GM19035 (cell line): ENCODE measurements at regions not wholly inside any gene's neighbourhood (a gene's known extent, or its start where the extent isn't known, plus 50 kb on each side); places are given as distances from the start of the nearest gene placed in this dataset.
"Not testable (repeated sequence)": the region's sequence is repeated elsewhere in the genome, so short reads cannot be mapped to it uniquely, and the experiment has no call there.

Experiments
- ATAC-seq: cut with Tn5 transposase; IDR thresholded peaks from one replicate; pipeline ENCODE4 v1.9.1; 2021; ENCODE audit not compliant: unreplicated experiment

GRCh38 chr14:88981948-88982347, 157.5 kb downstream of the TTC8 start:
- no peak for ATAC-seq

- ATAC-seq = no peak
Measured at GRCh38 chr14:88983755-88984154, 159.3 kb downstream of the TTC8 start.

- ATAC-seq = no peak
Measured at GRCh38 chr14:88985654-88986053, 161.2 kb downstream of the TTC8 start.

- ATAC-seq = no peak
Measured at GRCh38 chr14:88986146-88986841, 161.8 kb downstream of the TTC8 start.

GRCh38 chr14:88986908-88987307, 162.5 kb downstream of the TTC8 start:
- not testable (repeated sequence) for ATAC-seq

- no peak for ATAC-seq
Measured at GRCh38 chr14:88987516-88987915, 163.1 kb downstream of the TTC8 start.

GRCh38 chr14:88989911-88990310, 165.5 kb downstream of the TTC8 start:
- ATAC-seq = no peak

- ATAC-seq = no peak
Measured at GRCh38 chr14:88990856-88991255, 166.4 kb downstream of the TTC8 start.

- ATAC-seq = no peak
Measured at GRCh38 chr14:88992011-88992410, 167.6 kb downstream of the TTC8 start.

- ATAC-seq = no peak
Measured at GRCh38 chr14:88993946-88994345, 169.5 kb downstream of the TTC8 start.

GRCh38 chr14:88995437-88996198, 171.2 kb downstream of the TTC8 start:
- ATAC-seq = no peak

- ATAC-seq = no peak
Measured at GRCh38 chr14:88998027-88998426, 173.6 kb downstream of the TTC8 start.

- ATAC-seq = no peak
Measured at GRCh38 chr14:88999137-88999536, 174.7 kb downstream of the TTC8 start.

GRCh38 chr14:89000007-89000942, 175.8 kb downstream of the TTC8 start:
- ATAC-seq = no peak

- no peak for ATAC-seq
Measured at GRCh38 chr14:89004166-89004565, 179.7 kb downstream of the TTC8 start.

GRCh38 chr14:89007906-89008305, 183.5 kb downstream of the TTC8 start:
- ATAC-seq = no peak

GRCh38 chr14:89011355-89012281, 187.2 kb downstream of the TTC8 start:
- no peak for ATAC-seq

- no peak for ATAC-seq
Measured at GRCh38 chr14:89012282-89013097, 188.0 kb downstream of the TTC8 start.

- ATAC-seq = no peak
Measured at GRCh38 chr14:89013098-89013504, 188.7 kb downstream of the TTC8 start.
